ENCODE measurements at regions not wholly inside any gene's neighbourhood (a gene's known extent, or its start where the extent isn't known, plus 50 kb on each side); places are given as distances from the start of the nearest gene placed in this dataset.

DNA sequence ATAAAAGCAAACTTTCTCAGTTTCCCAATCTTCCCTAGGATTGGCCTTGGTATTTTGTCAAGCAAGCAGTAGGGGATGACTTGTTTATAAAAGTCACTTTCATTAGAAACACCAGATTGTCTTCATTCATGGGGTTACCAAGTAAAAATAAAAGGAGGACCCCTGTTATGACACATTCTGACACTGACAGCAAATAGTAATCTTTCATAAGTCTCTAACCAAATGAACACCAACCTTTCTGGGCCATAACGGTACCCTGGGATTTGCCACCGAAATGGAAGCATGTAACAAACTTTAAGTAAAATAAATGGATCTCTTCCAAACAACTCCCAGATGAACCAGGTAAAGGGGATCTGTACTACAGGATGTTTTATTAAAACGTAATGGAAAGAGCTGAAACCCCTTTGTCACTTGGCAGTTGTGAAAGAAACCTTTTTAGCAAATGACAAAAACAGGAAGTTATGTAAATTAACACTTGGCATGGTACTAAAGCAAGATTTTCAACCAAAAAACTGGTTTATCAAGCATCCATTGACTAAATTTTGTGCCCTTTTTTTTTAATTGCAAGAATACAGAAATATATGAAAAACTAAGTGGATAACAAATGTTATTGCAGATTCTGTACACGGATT lies 335.6 kb downstream of the RBM26 start:
- TF ChIP-seq, protein P1, sequence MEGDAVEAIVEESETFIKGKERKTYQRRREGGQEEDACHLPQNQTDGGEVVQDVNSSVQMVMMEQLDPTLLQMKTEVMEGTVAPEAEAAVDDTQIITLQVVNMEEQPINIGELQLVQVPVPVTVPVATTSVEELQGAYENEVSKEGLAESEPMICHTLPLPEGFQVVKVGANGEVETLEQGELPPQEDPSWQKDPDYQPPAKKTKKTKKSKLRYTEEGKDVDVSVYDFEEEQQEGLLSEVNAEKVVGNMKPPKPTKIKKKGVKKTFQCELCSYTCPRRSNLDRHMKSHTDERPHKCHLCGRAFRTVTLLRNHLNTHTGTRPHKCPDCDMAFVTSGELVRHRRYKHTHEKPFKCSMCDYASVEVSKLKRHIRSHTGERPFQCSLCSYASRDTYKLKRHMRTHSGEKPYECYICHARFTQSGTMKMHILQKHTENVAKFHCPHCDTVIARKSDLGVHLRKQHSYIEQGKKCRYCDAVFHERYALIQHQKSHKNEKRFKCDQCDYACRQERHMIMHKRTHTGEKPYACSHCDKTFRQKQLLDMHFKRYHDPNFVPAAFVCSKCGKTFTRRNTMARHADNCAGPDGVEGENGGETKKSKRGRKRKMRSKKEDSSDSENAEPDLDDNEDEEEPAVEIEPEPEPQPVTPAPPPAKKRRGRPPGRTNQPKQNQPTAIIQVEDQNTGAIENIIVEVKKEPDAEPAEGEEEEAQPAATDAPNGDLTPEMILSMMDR (IDR thresholded peaks at IDR 0.05; ENCODE audit: insufficient read depth, low read depth, low read length) = no peak
- no peak overlapping the region for H3K4me3 ChIP-seq (ENCODE audit: low read depth, low read length)
- DNase-seq (ENCODE audit: low read depth) = no peak

DNA sequence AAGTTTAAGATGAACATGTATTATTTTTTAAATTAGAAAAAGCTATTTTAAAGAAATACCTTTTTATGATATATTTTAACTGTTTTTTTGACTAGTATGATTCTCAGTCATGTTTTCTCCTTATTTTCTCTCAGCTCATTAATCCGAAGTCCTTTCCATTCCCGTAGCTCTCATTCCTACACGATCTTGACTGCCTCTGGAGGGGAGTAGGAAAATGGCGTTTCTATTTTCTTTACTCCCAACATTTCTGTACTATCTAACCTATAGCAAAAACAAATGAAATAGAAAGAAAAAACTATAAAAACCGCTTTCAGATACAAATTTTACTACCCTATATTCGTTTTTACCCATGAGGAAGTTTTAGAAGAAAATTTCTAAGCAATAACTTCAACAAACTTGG lies 343.8 kb downstream of the RBM26 start:
- no peak overlapping the region for H3K4me3 ChIP-seq (ENCODE audit: low read depth, low read length)
- no peak for DNase-seq (ENCODE audit: low read depth)
- TF ChIP-seq, protein P1 (IDR thresholded peaks at IDR 0.05; ENCODE audit: insufficient read depth, low read depth, low read length) = no peak

DNA sequence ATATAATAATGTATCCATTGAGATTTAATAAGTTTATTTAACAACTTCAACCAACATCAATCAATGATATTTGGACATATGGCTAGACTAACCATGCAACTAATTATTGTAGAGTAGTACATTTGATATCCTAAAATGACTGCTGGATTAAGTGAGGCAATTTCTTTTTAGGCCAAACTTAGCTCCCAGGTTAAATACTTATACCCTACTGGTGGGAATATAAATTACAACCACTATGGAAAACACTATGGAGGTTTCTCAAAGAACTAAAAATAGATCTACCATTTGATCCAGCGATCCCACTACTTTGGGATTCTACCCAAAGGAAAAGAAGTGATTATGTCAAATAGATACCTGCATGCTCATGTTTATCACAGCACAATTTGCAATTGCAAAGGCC lies 345.8 kb downstream of the RBM26 start:
- no peak overlapping the region for H3K4me3 ChIP-seq (ENCODE audit: low read depth, low read length)
- TF ChIP-seq, protein P1 (IDR thresholded peaks at IDR 0.05; ENCODE audit: insufficient read depth, low read depth, low read length) = no peak
- DNase-seq (ENCODE audit: low read depth) = no peak

DNA sequence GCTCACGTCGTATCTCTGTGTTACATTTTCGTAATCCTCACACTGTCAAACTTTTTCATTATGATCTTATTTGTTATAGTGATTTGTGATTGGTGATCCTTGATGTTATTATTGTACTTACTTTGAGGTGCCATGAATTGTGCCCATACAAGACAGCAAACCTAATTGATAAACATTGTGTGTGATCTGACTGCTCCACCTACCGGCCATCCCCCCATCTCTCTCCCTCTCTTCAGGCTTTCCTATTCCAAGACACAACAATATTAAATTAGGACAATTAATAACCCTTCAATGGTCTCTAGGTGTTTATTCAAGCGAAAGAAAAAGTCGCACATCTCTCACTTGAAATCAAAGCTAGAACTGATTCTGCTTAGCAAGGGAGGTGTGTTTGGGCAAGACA lies 349.3 kb downstream of the RBM26 start:
- H3K4me3 ChIP-seq (ENCODE audit: low read depth, low read length) = no peak overlapping the region
- DNase-seq (ENCODE audit: low read depth) = no peak
- TF ChIP-seq, protein P1 (IDR thresholded peaks at IDR 0.05; ENCODE audit: insufficient read depth, low read depth, low read length) = no peak

DNA sequence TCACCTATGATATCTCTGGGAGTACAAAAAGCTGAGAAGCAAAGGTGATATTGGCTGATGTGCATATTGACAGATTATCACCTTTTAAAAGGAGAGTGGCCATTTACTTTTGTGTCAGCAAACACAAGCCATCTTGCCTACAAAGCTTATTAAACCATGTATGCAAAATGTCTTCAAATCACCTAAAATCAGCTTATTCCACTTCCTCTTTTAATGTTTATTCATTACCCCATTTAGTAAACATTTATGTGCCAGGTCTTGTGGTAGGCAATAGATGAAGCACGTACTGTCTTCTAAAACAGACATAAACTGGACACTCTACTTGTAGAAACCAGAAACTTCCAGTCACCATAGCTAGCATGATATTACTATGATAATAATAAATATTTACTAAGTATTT lies 354.6 kb downstream of the RBM26 start:
- no peak overlapping the region for H3K4me3 ChIP-seq (ENCODE audit: low read depth, low read length)
- TF ChIP-seq, protein P1 (IDR thresholded peaks at IDR 0.05; ENCODE audit: insufficient read depth, low read depth, low read length) = no peak
- DNase-seq (ENCODE audit: low read depth) = no peak

DNA sequence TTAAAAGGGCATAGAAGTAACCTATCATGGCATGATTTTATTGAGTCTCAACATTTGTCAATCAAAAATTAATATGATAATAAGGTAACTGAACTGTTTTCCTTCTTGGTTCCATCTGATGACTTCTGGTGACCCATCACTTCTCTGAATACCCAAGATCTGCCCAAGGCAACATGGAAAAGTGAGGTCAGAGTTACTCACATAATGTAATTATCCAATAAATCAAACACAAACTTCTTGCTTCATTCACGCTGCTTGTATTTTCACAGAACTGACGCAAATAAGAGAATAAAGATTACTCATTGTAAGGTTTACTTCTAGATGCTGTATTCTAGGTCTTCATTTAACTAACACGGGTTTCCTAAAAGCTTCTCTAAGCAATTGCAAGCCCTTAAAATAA lies 361.6 kb downstream of the RBM26 start:
- H3K4me3 ChIP-seq (ENCODE audit: low read depth, low read length) = no peak overlapping the region
- TF ChIP-seq, protein P1 (IDR thresholded peaks at IDR 0.05; ENCODE audit: insufficient read depth, low read depth, low read length) = no peak
- DNase-seq (ENCODE audit: low read depth) = no peak

DNA sequence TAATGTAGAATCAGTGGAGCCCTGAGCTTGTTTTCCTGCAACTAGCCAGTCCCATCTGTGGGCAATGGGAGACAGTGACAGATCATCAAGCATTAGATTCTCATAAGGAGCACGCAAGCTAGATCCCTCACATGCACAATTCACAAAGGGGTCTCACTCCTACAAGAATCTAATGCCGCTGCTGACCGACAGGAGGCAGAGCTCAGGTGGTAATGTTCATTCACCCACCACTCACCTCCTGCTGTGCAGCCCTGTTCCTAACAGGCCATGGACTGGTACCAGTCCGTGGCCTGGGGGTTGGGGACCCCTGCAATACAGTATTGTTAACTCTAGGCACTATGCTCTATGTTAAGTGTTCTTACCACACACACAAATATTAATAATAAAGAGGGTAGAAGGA lies 362.8 kb downstream of the RBM26 start:
- TF ChIP-seq, protein P1 (IDR thresholded peaks at IDR 0.05; ENCODE audit: insufficient read depth, low read depth, low read length) = no peak
- no peak overlapping the region for H3K4me3 ChIP-seq (ENCODE audit: low read depth, low read length)
- no peak for DNase-seq (ENCODE audit: low read depth)

All from fibroblast of villous mesenchyme (primary cell).